SK-N-SH (cell line): ENCODE measurements at regions not wholly inside any gene's neighbourhood (a gene's known extent, or its start where the extent isn't known, plus 50 kb on each side); places are given as distances from the start of the nearest gene placed in this dataset.
A peak's percentile ranks its signal among the peaks of the same experiment; 100 is the strongest.

Experiments used
- CTCF ChIA-PET: fragments of 300-600, 350-600 bp; formaldehyde crosslinking; extraction: SDS; loops from one replicate; lab custom pipeline; 2021; lab: Yijun Ruan, JAX
- POLR2A ChIA-PET: fragments of 350-600 bp; sonication (Branson Sonifier 250); formaldehyde crosslinking; extraction: SDS; loops from one replicate; lab custom pipeline; 2020; ENCODE audit warnings: antibody characterized with exemption, inconsistent platforms; lab: Yijun Ruan, JAX
- DNase-seq: peaks from one replicate; pipeline ENCODE4 v3.0.0; 2012
- H2AFZ ChIP-seq: fragments of 200-600 bp; sonication (generic); 2 replicates; pipeline ENCODE4 v1.8.1; 2016; ENCODE audit warnings: antibody characterized with exemption, mild to moderate bottlenecking, low read depth
- H3F3A ChIP-seq: fragments of 200-600 bp; sonication (generic); replicated peaks from 2 replicates; pipeline ENCODE3; 2016; ENCODE audit warnings: antibody characterized with exemption, mild to moderate bottlenecking; ENCODE audit not compliant: insufficient read depth
- H3K27ac ChIP-seq, 2 experiments: fragments of 200-500 bp in 1 of 2; fragments of 200-600 bp in 1 of 2; sonication (Bioruptor generic) in 1 of 2; sonication (generic), shearing (Covaris generic) in 1 of 2; 2 replicates each; pipeline versions ENCODE4 v1.5.1 to v1.6.1; 2014 to 2016; ENCODE audit warnings: low read depth in 2 of 2, inconsistent platforms in 1 of 2, low read length in 1 of 2, mild to moderate bottlenecking in 1 of 2, mixed read lengths in 1 of 2
- H3K27me3 ChIP-seq: fragments of 200-600 bp; sonication (generic), shearing (Covaris generic); 2 replicates; pipeline ENCODE4 v1.6.1; 2016; ENCODE audit warnings: mixed run types; ENCODE audit not compliant: insufficient read depth
- H3K36me3 ChIP-seq, 2 experiments: fragments of 200-500 bp in 1 of 2; fragments of 200-600 bp in 1 of 2; sonication (Bioruptor generic) in 1 of 2; sonication (generic) in 1 of 2; replicated peaks in 1 of 2; 2 replicates each; pipeline versions ENCODE3 to v1.5.1; 2014 to 2016; ENCODE audit warnings: low read length in 1 of 2, mild to moderate bottlenecking in 1 of 2; ENCODE audit not compliant: insufficient read depth in 2 of 2, control insufficient read depth in 1 of 2
- H3K4me1 ChIP-seq, 2 experiments: fragments of 200-500 bp in 1 of 2; fragments of 200-600 bp in 1 of 2; sonication (Bioruptor generic) in 1 of 2; sonication (generic), shearing (Covaris generic) in 1 of 2; 2 replicates each; pipeline versions ENCODE4 v1.5.1 to v1.6.1; 2014 to 2016; ENCODE audit warnings: low read depth in 1 of 2, low read length in 1 of 2, mixed run types in 1 of 2; ENCODE audit not compliant: insufficient read depth in 2 of 2, control insufficient read depth in 1 of 2
- H3K4me2 ChIP-seq: fragments of 200-600 bp; sonication (generic), shearing (Covaris generic); 2 replicates; pipeline ENCODE4 v1.6.1; 2017; ENCODE audit warnings: mixed run types
- H3K4me3 ChIP-seq, 2 experiments: fragments of 200-500 bp in 1 of 2; fragments of 200-600 bp in 1 of 2; sonication (Bioruptor generic) in 1 of 2; sonication (generic), shearing (Covaris generic) in 1 of 2; 2 replicates each; pipeline versions ENCODE4 v1.5.1 to v1.8.1; 2014 to 2016; ENCODE audit warnings: low read depth in 2 of 2, inconsistent platforms in 1 of 2, low read length in 1 of 2, mild to moderate bottlenecking in 1 of 2, mixed read lengths in 1 of 2, moderate library complexity in 1 of 2
- H3K79me2 ChIP-seq: fragments of 200-600 bp; sonication (generic); 2 replicates; pipeline ENCODE4 v1.8.1; 2017; ENCODE audit warnings: mild to moderate bottlenecking; ENCODE audit not compliant: insufficient read depth
- H3K9ac ChIP-seq: fragments of 200-600 bp; sonication (generic); 2 replicates; pipeline ENCODE4 v1.6.1; 2017; ENCODE audit warnings: mixed run types
- H3K9me2 ChIP-seq: fragments of 200-600 bp; sonication (generic); 2 replicates; pipeline ENCODE4 v1.6.1; 2017; ENCODE audit warnings: mixed run types
- H3K9me3 ChIP-seq: fragments of 200-600 bp; sonication (generic); 2 replicates; pipeline ENCODE4 v1.6.1; 2017; ENCODE audit warnings: mixed run types, mild to moderate bottlenecking, moderate library complexity
- H4K20me1 ChIP-seq: fragments of 200-600 bp; sonication (generic); 2 replicates; pipeline ENCODE4 v1.6.1; 2017; ENCODE audit warnings: mild to moderate bottlenecking, mixed run types; ENCODE audit not compliant: insufficient read depth
- CHD2 ChIP-seq: fragments of 150-350 bp; IDR thresholded peaks from 2 replicates; pipeline ENCODE4 v1.6.1; 2018; ENCODE audit warnings: low read length; ENCODE audit not compliant: partially characterized antibody
- ELF1 ChIP-seq: IDR thresholded peaks from 2 replicates; pipeline ENCODE4 v1.4.0; 2012
- EP300 ChIP-seq, 2 experiments: IDR thresholded peaks; 2 replicates each; pipeline versions ENCODE4 v1.4.0 to v1.6.1; 2012; ENCODE audit warnings: borderline replicate concordance in 1 of 2, low read depth in 1 of 2, low read length in 1 of 2
- EZH2phosphoT487 ChIP-seq: fragments of 200-600 bp; sonication (generic); IDR thresholded peaks from 2 replicates; pipeline ENCODE4 v1.6.1; 2017; ENCODE audit warnings: low read depth, mixed run types, mild to moderate bottlenecking, antibody characterized with exemption, moderate library complexity, borderline replicate concordance
- FOSL2 ChIP-seq: IDR thresholded peaks from 2 replicates; pipeline ENCODE4 v1.4.0; 2012; ENCODE audit warnings: low read depth, mild to moderate bottlenecking, moderate library complexity, borderline replicate concordance
- FOXJ3 ChIP-seq: sonication (generic); formaldehyde crosslinking; IDR thresholded peaks from 2 replicates; pipeline ENCODE4 v1.5.1; 2020; ENCODE audit warnings: mild to moderate bottlenecking, missing genetic modification reagents
- GATA2 ChIP-seq: sonication (generic); formaldehyde crosslinking; IDR thresholded peaks from 2 replicates; pipeline ENCODE4 v1.5.0; 2020; ENCODE audit warnings: mild to moderate bottlenecking, missing genetic modification reagents
- NFIC ChIP-seq: IDR thresholded peaks from 2 replicates; pipeline ENCODE4 v1.4.0; 2012; ENCODE audit warnings: borderline replicate concordance
- NRF1 ChIP-seq: IDR thresholded peaks from 2 replicates; pipeline ENCODE4 v1.6.1; 2012; ENCODE audit warnings: low read depth, mild to moderate bottlenecking, low read length
- POLR2AphosphoS5 ChIP-seq: IDR thresholded peaks from 2 replicates; pipeline ENCODE4 v1.6.1; 2012; ENCODE audit warnings: low read depth, low read length
- RAD21 ChIP-seq: IDR thresholded peaks from 2 replicates; pipeline ENCODE4 v1.6.1; 2012; ENCODE audit warnings: mild to moderate bottlenecking, low read length
- RCOR1 ChIP-seq: fragments of 150-350 bp; IDR thresholded peaks from 2 replicates; pipeline ENCODE4 v1.6.1; 2017; ENCODE audit warnings: antibody characterized with exemption, low read length
- RFX5 ChIP-seq: IDR thresholded peaks from 2 replicates; pipeline ENCODE4 v1.6.1; 2012; ENCODE audit warnings: mild to moderate bottlenecking, improper control_type of control experiment, low read length
- RXRA ChIP-seq: IDR thresholded peaks from 2 replicates; pipeline ENCODE4 v1.4.0; 2012; ENCODE audit warnings: low read depth, mild to moderate bottlenecking, borderline replicate concordance
- SMC3 ChIP-seq: IDR thresholded peaks from 2 replicates; pipeline ENCODE4 v1.6.1; 2012; ENCODE audit warnings: low read depth, low read length, improper control_type of control experiment
- TAF1 ChIP-seq: IDR thresholded peaks from 2 replicates; pipeline ENCODE4 v1.6.1; 2012; ENCODE audit warnings: low read depth, mild to moderate bottlenecking, low read length, moderate library complexity, borderline replicate concordance
- TCF12 ChIP-seq: IDR thresholded peaks from 2 replicates; pipeline ENCODE4 v1.4.0; 2012
- TEAD4 ChIP-seq: IDR thresholded peaks from 2 replicates; pipeline ENCODE4 v1.4.0; 2012; ENCODE audit warnings: mild to moderate bottlenecking, borderline replicate concordance; ENCODE audit not compliant: insufficient read depth
- YY1 ChIP-seq: IDR thresholded peaks from 2 replicates; pipeline ENCODE4 v1.4.0; 2012; ENCODE audit warnings: low read depth, mild to moderate bottlenecking
- WGBS: methylation state at CpG from one replicate; pipeline ENCODE4 v1.1.6; 2017; ENCODE audit warnings: low lambda C conversion rate; 5-methylcytosine and 5-hydroxymethylcytosine counted together
- TF ChIP-seq, protein P1 (sequence below): IDR thresholded peaks from 2 replicates; pipeline ENCODE4; 2012
- TF ChIP-seq, protein P2 (sequence below): IDR thresholded peaks from 2 replicates; pipeline ENCODE4 v1.4.0; 2012; ENCODE audit warnings: low read depth

DNA sequence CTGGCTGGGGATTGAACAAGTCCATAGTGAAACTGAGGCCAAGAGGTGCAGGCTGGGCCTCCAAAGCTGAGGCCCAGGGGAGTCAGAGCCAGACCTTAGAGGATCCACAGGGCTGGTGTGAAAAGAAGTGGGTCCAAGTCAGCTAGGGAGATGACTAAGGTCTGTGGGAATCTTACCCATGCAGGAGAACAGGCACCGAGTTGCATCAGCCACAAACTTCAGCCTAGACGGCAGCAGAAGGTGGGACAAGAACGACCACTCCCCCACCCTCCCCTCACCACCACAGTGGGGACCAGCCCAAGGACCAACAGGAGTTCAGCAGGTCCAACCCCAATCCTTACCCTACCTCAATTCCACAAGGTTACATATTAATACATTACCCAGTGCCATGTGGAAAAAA lies 282.3 kb downstream of the TTLL7 start:
- Histone ChIP-seq H3K79me2 (no peaks in the 10 kb centered on the region), H3F3A (no peaks in the 10 kb centered on the region), H3K27ac (peak overlapping the region in 1 of 2 experiments; percentile 91; a peak in 1 of 4 replicates), H3K4me1 (peaks cover 0 to 9% of the 10 kb centered on the region in 2 experiments; a peak in 2 of 4 replicates), H3K4me2 (no peak overlapping the region), H3K9me3 (no peaks in the 10 kb centered on the region), H4K20me1 (no peaks in the 10 kb centered on the region), H2AFZ (no peak overlapping the region), H3K9ac (no peak overlapping the region), H3K4me3 (no peak overlapping the region), H3K36me3 (no peaks in the 10 kb centered on the region), H3K9me2 (no peaks in the 10 kb centered on the region), H3K27me3 (no peaks in the 10 kb centered on the region)
- DNase-seq: no peak
- TF ChIP-seq RAD21 (no peak), EP300 (IDR thresholded peaks at IDR 0.05; ENCODE audit: borderline replicate concordance in 1 of 2, low read depth in 1 of 2, low read length in 1 of 2) (no peak), RCOR1 (no peak), GATA2 (CRISPR knock-in tag) (no peak), TAF1 (no peak), FOSL2 (no peak)
- ChIA-PET CTCF (interaction anchor here (1.3 kb wide), 1 partner anchor 14 kb away, joined by 3 read pairs; no protein-coding TSS in a partner anchor), POLR2A (interaction anchor here (1.0 kb wide), 1 partner anchor 44 kb away, joined by 3 read pairs; no protein-coding TSS in a partner anchor)
- WGBS: no CpG with 5 or more reads among the region's 3 CpGs

DNA sequence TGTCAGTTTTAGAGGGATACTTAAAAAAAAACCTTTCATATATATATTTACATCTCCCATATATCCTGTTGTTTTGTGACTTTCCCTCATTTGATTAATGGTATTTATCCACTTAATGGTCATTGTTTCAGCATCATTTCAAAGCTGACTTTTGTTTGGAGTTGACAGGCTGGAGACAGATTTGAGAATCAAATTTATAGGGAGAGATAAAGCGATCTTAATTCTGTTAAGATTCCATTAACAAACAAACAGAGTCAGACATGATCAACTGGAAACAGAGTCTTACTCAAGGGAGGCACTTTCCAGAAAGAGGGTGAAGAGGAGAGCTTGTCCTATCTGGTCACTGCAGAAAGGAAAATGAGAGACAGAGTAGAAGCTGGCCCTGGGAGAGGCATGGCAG lies 283.4 kb downstream of the TTLL7 start:
- Histone ChIP-seq H3F3A (no peaks in the 10 kb centered on the region), H3K36me3 (no peaks in the 10 kb centered on the region), H3K9me2 (no peaks in the 10 kb centered on the region), H3K79me2 (no peaks in the 10 kb centered on the region), H3K4me1 (peaks cover 0 to 14% of the 10 kb centered on the region in 2 experiments; a peak in 2 of 4 replicates), H3K9ac (no peak overlapping the region), H3K4me3 (no peak overlapping the region), H3K27me3 (no peaks in the 10 kb centered on the region), H3K4me2 (no peak overlapping the region), H4K20me1 (no peaks in the 10 kb centered on the region), H3K27ac (peak overlapping the region in 1 of 2 experiments; percentile 91; a peak in 2 of 4 replicates), H3K9me3 (no peaks in the 10 kb centered on the region), H2AFZ (no peak overlapping the region)
- DNase-seq: peak; percentile 26
- ChIA-PET POLR2A (interaction anchor here (0.6 kb wide), 1 partner anchor 23 kb away, joined by 3 read pairs; no protein-coding TSS in a partner anchor), CTCF (interaction anchor here (0.8 to 1.5 kb wide), 4 partner anchors 15 to 46 kb away, joined by 3 to 4 read pairs (median 3); no protein-coding TSS in a partner anchor)
- WGBS: 17% methylated on average over 1 of the region's 1 CpG
- TF ChIP-seq TCF12 (peak; percentile 23), TEAD4 (no peak), GATA2 (CRISPR knock-in tag) (peak; percentile 66), FOXJ3 (CRISPR knock-in tag) (no peak), RFX5 (no peak), FOSL2 (no peak), CHD2 (peak; percentile 42), POLR2AphosphoS5 (no peak), EZH2phosphoT487 (no peak), NFIC (no peak), NRF1 (no peak), RAD21 (peak; percentile 7; the same call in 1 of the 2 replicates), SMC3 (no peak), EP300 (IDR thresholded peaks at IDR 0.05; ENCODE audit: borderline replicate concordance in 1 of 2, low read depth in 1 of 2, low read length in 1 of 2) (peak in 1 of 2 experiments; percentile 85; a peak in 2 of 4 replicates), YY1 (no peak), RXRA (no peak), ELF1 (no peak)
- TF ChIP-seq, protein P1, sequence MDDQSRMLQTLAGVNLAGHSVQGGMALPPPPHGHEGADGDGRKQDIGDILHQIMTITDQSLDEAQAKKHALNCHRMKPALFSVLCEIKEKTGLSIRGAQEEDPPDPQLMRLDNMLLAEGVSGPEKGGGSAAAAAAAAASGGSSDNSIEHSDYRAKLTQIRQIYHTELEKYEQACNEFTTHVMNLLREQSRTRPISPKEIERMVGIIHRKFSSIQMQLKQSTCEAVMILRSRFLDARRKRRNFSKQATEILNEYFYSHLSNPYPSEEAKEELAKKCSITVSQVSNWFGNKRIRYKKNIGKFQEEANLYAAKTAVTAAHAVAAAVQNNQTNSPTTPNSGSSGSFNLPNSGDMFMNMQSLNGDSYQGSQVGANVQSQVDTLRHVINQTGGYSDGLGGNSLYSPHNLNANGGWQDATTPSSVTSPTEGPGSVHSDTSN: no peak
- TF ChIP-seq, protein P2, sequence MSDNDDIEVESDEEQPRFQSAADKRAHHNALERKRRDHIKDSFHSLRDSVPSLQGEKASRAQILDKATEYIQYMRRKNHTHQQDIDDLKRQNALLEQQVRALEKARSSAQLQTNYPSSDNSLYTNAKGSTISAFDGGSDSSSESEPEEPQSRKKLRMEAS: no peak
